Naive thymus-derived CD8-positive, alpha-beta T cell (primary cell): ENCODE measurements at regions not wholly inside any gene's neighbourhood (a gene's known extent, or its start where the extent isn't known, plus 50 kb on each side); places are given as distances from the start of the nearest gene placed in this dataset.

Experiments
- ATAC-seq, 2 donors: fragments of 150-1000 bp; cut with Tn5 transposase in 1 of 2; sonication (Bioruptor Pico), chemical (Tn5 transposase) in 1 of 2; 1 replicate in 1 of 2; 2 replicates in 1 of 2; pipeline ENCODE4 v1.10.0; 2021; ENCODE audit warnings: mild to moderate bottlenecking in 2 of 2, moderate library complexity in 2 of 2
- POLR2A ChIA-PET: fragments of 350-600 bp; sonication (Branson Sonifier 250); formaldehyde crosslinking; loops from one replicate; lab custom pipeline; 2021; ENCODE audit warnings: antibody characterized with exemption; lab: Charles Lee
- DNase-seq, 10 donors: peaks; one replicate each; pipeline versions ENCODE4 v3.0.0 to v3.0.0-alpha.2; 2020 to 2022
- H3K27ac Mint-ChIP-seq, 10 donors: one replicate each; pipeline ENCODE4 v1.8.0; 2020 to 2022; ENCODE audit warnings: mild to moderate bottlenecking in 10 of 10, mixed read lengths in 10 of 10, moderate library complexity in 4 of 10, inconsistent platforms in 1 of 10
- H3K27me3 Mint-ChIP-seq, 5 donors: one replicate each; pipeline ENCODE4 v1.8.0; 2021 to 2022; ENCODE audit warnings: mixed read lengths in 5 of 5
- H3K36me3 Mint-ChIP-seq, 3 donors: one replicate each; pipeline ENCODE4 v1.8.0; 2020 to 2022; ENCODE audit warnings: mixed read lengths in 3 of 3, mild to moderate bottlenecking in 2 of 3, inconsistent platforms in 1 of 3
- H3K4me1 Mint-ChIP-seq, 4 donors: one replicate each; pipeline ENCODE4 v1.8.0; 2021 to 2022; ENCODE audit warnings: mixed read lengths in 4 of 4
- H3K4me3 Mint-ChIP-seq, 10 donors: one replicate each; pipeline ENCODE4 v1.8.0; 2020 to 2022; ENCODE audit warnings: mild to moderate bottlenecking in 10 of 10, mixed read lengths in 10 of 10, moderate library complexity in 6 of 10, inconsistent platforms in 1 of 10
- H3K9me3 Mint-ChIP-seq, 9 donors: one replicate each; pipeline ENCODE4 v1.8.0; 2020 to 2022; ENCODE audit warnings: mixed read lengths in 9 of 9, mild to moderate bottlenecking in 3 of 9, inconsistent platforms in 1 of 9, moderate library complexity in 1 of 9

DNA sequence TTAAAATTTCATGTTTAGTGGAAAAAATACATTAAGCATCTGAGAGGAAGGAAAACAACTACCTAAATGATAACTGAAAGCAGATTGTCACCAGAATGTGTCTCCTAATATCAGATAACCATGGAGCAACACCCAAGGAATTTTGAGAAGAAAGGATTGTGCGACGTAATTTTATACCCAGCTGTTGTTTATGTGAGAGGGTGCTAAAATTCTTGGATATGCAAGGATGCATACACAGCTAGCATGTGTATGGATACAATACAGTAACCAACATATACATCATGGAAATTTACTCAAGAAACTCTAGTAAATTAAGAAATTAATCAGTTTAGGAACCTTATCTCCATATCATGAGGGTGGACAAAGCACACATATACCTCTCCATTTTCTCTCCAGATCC lies 290.9 kb downstream of the HS3ST3A1 start:
- peaks cover 0 to 5% (median 0%) of the 10 kb centered on the region in 3 donors for H3K36me3 Mint-ChIP-seq
- H3K4me1 Mint-ChIP-seq: no peaks in the 10 kb centered on the region
- POLR2A ChIA-PET: no interaction called here
- no peak overlapping the region for H3K4me3 Mint-ChIP-seq
- peaks cover 0 to 11% (median 0%) of the 10 kb centered on the region in 9 donors for H3K9me3 Mint-ChIP-seq
- H3K27me3 Mint-ChIP-seq: peaks cover 0 to 45% (median 7%) of the 10 kb centered on the region in 5 donors
- DNase-seq (no peak), ATAC-seq (no peak)
- H3K27ac Mint-ChIP-seq: no peak overlapping the region

DNA sequence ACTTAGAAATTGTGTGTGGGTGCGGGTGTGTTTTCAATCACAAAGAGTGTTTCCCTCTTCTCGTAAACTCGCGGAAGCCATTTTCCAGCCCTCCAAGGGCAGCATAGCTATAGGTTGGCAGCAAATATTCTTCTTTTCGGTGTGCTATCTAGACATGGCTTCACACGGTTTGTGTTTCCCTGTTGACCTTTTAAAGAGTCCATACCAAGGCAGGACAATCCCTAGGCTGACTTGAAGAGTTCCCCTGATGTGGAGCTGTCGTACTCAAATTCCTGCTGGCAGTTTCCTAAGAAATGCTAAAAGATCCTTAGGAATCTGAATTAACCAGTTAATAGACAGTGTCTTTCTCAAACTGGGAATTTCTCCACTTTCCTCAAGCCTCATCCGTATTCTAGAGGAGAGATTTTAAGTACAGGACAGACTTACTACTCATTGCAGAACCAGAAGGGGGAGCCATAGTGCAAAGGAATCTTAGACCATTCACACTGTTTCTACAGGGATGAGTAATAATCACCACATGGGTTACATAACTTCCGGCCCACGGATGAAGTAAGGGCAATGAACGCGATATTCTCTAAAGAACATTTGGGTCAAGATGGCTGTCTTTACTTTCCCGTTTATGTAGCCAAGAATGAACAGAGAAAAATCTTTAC lies 288.6 kb upstream of the ELAC2 start:
- Mint-ChIP-seq H3K4me1 (peaks cover 0 to 2% (median 0%) of the 10 kb centered on the region in 4 donors), H3K36me3 (peaks cover 0 to 5% (median 0%) of the 10 kb centered on the region in 3 donors), H3K27me3 (peaks cover 0 to 23% (median 6%) of the 10 kb centered on the region in 5 donors), H3K9me3 (peaks cover 0 to 11% (median 0%) of the 10 kb centered on the region in 9 donors), H3K27ac (peak overlapping the region in 1 of 10 donors; percentile 83), H3K4me3 (no peak overlapping the region)
- POLR2A ChIA-PET: no interaction called here
- DNase-seq (no peak), ATAC-seq (no peak)

DNA sequence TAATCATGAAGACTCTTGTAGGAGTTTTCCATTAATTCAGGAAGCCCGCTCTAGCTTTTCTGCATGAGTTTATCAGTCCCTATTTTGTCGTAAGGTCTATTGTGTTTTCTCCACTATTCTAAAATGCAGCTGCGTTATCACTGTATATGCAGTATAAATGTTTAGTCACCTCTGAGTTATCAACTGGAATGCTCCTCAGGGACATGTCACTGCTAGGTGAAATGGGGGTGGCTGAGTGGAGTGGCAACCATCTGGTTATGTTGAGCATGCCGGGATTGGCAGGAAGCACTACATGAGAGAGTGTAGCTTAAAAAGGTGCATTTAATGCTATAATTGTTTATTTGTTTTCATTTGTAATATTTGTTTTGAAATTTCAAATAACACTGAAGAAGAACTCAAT lies 285.2 kb upstream of the ELAC2 start:
- DNase-seq (no peak), ATAC-seq (no peak)
- POLR2A ChIA-PET: no interaction called here
- Mint-ChIP-seq H3K27me3 (peaks cover 0 to 8% (median 0%) of the 10 kb centered on the region in 5 donors), H3K9me3 (peaks cover 0 to 3% (median 0%) of the 10 kb centered on the region in 9 donors), H3K4me1 (peaks cover 0 to 2% (median 0%) of the 10 kb centered on the region in 4 donors), H3K36me3 (peaks cover 0 to 5% (median 0%) of the 10 kb centered on the region in 3 donors), H3K27ac (no peak overlapping the region), H3K4me3 (no peak overlapping the region)

DNA sequence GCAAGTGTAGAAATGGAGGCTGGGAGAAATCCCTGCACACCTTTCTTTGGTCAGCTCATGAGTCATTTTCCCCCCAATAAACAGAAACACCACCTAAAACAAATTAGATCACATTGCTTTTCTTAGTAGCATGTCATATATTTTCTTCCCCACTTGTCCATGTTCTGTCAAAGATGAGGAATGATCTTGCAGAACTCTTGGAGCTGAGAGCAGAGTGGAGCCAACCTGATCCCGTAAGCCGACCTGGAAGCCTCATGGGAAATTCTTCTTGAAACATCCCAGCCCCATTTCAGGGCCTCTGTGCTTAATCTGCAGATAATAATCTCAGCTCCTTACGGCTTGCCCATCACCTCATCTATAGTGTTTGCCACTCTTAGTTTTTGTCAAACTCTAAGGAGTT lies 284.6 kb upstream of the ELAC2 start:
- Mint-ChIP-seq H3K36me3 (peaks cover 0 to 5% (median 0%) of the 10 kb centered on the region in 3 donors), H3K4me1 (peaks cover 0 to 2% (median 0%) of the 10 kb centered on the region in 4 donors), H3K4me3 (no peak overlapping the region), H3K27me3 (peaks cover 0 to 8% (median 0%) of the 10 kb centered on the region in 5 donors), H3K9me3 (peaks cover 0 to 3% (median 0%) of the 10 kb centered on the region in 9 donors), H3K27ac (no peak overlapping the region)
- DNase-seq (no peak), ATAC-seq (no peak)
- POLR2A ChIA-PET: no interaction called here

DNA sequence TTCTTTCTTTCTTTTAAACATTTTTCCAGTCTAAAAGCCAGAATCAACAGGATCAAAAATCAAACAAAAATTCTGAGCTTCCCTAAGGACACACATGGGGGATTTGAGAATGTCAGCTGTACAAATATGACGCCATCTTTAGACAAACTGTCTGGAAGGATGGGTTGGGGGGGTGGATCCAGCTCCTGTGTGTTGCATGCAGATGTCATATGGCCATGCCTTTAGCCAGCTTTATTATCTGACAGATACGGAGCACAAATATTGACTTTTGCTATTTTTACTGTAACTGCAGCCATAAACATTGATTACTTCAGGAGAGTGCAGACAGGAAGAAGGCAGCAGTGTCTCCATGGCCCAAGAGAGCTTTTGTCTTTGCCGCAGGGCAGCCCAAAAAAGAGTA lies 279.4 kb upstream of the ELAC2 start:
- ATAC-seq (no peak), DNase-seq (no peak)
- Mint-ChIP-seq H3K27me3 (peaks cover 0 to 8% (median 0%) of the 10 kb centered on the region in 5 donors), H3K4me1 (no peaks in the 10 kb centered on the region), H3K27ac (no peak overlapping the region), H3K36me3 (no peaks in the 10 kb centered on the region), H3K9me3 (peaks cover 0 to 3% (median 0%) of the 10 kb centered on the region in 9 donors), H3K4me3 (no peak overlapping the region)
- POLR2A ChIA-PET: no interaction called here

DNA sequence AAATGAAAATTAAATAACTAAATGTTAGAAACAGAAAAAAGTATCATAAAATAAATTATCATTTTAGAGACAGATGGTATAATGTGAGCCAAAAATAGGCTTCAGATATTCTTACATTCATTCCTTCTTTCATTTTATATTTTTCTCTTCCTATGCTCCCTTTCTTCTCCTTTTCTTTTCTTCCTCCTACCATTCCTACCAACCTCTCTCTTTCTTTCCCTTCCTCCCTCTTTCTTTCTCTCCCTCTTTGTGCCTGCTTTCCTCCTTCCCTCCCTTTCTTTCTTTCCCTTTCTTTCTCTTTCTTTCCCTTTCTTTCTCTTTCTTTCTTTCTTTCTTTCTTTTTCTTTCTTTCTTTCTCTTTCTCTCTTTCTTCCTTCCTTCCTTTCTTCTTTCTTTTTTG lies 275.6 kb upstream of the ELAC2 start:
- no peaks in the 10 kb centered on the region for H3K4me1 Mint-ChIP-seq
- no peak for DNase-seq
- no peak for ATAC-seq
- H3K36me3 Mint-ChIP-seq: no peaks in the 10 kb centered on the region
- POLR2A ChIA-PET: no interaction called here
- no peaks in the 10 kb centered on the region for H3K9me3 Mint-ChIP-seq
- H3K27ac Mint-ChIP-seq: peak overlapping the region in 1 of 10 donors; percentile 8
- no peak overlapping the region for H3K4me3 Mint-ChIP-seq
- peaks cover 0 to 4% (median 0%) of the 10 kb centered on the region in 5 donors for H3K27me3 Mint-ChIP-seq

DNA sequence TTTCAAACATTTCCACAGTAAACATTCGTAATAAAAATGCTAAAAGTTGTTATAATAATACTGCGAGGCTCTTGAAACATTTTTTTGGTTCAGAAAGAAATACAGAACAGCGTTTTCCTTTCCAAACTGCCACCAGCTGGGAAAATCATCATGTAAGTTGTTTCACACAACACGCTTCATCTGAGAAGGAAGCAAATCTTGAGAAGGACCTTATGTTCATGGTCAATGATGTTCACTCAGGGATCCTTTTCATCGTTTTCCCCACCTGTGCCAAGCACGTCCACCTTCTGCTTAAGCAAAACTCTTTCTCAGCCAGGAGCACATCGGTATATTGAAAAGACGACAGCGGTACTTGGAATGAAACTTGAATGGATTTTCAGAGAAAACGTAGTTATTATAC lies 274.5 kb upstream of the ELAC2 start:
- POLR2A ChIA-PET: no interaction called here
- Mint-ChIP-seq H3K36me3 (no peaks in the 10 kb centered on the region), H3K4me1 (no peaks in the 10 kb centered on the region), H3K27me3 (peaks cover 0 to 7% (median 0%) of the 10 kb centered on the region in 5 donors), H3K4me3 (no peak overlapping the region), H3K9me3 (no peaks in the 10 kb centered on the region), H3K27ac (no peak overlapping the region)
- no peak for ATAC-seq
- no peak for DNase-seq

DNA sequence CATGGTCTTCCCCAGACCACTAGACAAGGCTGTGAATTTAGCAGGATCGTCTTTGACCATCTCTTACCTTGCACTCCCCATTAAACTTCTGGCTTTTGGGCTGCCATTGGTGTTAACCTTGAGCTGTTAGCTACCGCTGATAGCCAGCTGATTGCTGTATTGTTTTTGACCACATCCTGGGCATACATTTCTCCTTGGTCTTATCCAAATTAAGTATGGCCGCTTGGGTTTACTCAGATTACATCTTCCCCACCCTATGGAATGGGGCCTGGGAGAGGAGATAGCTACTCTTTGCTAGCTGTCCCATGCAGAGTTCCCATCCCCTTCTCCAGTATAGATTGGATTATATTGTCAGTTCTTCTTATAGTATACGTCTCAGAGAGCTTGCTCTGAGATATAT lies 270.4 kb upstream of the ELAC2 start:
- Mint-ChIP-seq H3K4me1 (no peaks in the 10 kb centered on the region), H3K27ac (no peak overlapping the region), H3K36me3 (no peaks in the 10 kb centered on the region), H3K27me3 (peaks cover 0 to 4% (median 0%) of the 10 kb centered on the region in 5 donors), H3K9me3 (no peaks in the 10 kb centered on the region), H3K4me3 (no peak overlapping the region)
- no peak for ATAC-seq
- POLR2A ChIA-PET: no interaction called here
- no peak for DNase-seq

DNA sequence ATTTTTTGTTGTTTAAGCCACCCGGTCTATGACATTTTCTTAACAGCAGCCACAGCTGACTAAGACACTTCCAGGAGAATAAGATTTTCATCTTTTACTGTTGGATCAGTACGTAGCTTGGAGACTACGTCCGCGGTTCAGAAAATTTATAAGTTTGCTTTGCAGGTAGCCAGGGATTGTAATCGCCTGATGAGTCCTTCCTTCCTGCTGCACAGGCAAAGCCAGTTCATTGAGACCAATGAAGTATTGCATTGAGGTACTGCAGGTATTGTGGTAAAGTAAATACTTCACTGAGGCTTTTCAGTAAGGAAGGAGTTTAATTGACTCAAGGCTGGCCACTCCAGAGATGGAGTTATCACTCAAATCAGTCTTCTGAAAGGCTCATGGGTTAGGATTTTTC lies 269.4 kb upstream of the ELAC2 start:
- H3K36me3 Mint-ChIP-seq: no peaks in the 10 kb centered on the region
- no peak overlapping the region for H3K4me3 Mint-ChIP-seq
- peaks cover 0 to 2% (median 0%) of the 10 kb centered on the region in 9 donors for H3K9me3 Mint-ChIP-seq
- no peak for DNase-seq
- H3K27ac Mint-ChIP-seq: no peak overlapping the region
- H3K4me1 Mint-ChIP-seq: no peaks in the 10 kb centered on the region
- ATAC-seq: no peak
- H3K27me3 Mint-ChIP-seq: peaks cover 0 to 4% (median 0%) of the 10 kb centered on the region in 5 donors
- POLR2A ChIA-PET: no interaction called here

DNA sequence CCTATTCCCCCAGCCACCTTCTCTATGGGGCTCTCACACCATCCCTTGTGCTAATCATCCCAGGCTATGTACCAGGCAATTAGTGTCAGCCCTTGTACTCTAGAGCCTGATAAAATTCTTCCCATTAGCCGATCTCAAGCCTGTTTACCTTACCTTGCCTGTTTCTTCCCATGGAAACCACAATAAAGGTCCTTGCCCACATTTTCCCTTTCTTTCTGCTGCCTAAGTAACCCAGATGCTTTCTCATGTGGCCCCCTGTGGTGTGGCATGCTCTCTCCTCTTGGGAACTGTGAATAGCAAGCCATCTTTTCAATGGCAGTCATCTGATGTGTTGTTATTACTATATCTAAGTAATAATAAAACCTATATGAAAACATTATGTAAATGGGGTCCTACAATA lies 265.8 kb upstream of the ELAC2 start:
- Mint-ChIP-seq H3K4me3 (no peak overlapping the region), H3K36me3 (no peaks in the 10 kb centered on the region), H3K9me3 (peaks cover 0 to 2% (median 0%) of the 10 kb centered on the region in 9 donors), H3K4me1 (no peaks in the 10 kb centered on the region), H3K27ac (no peak overlapping the region), H3K27me3 (peaks cover 0 to 4% (median 0%) of the 10 kb centered on the region in 5 donors)
- POLR2A ChIA-PET: no interaction called here
- ATAC-seq: no peak
- no peak for DNase-seq

DNA sequence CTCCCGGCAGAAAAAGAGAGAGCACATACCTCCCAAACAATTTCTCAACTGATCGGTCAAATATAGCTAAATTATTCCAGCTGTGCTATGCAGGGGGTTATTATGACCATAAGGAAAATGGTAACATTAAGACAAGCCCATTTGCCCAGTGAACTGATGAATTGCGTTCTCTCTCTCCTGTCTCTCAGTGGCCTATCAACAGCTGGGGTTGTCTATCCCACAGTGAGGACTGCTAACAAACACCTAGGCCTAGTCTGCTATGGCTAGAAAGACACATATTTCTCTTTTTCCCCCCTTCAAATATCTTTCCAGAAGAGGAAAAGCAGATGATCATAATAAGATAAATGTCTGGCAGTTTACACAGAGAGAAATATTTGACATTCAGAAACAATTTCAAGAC lies 263.8 kb upstream of the ELAC2 start:
- Mint-ChIP-seq H3K4me1 (no peaks in the 10 kb centered on the region), H3K27me3 (peaks cover 0 to 3% (median 1%) of the 10 kb centered on the region in 5 donors), H3K9me3 (peaks cover 0 to 2% (median 0%) of the 10 kb centered on the region in 9 donors), H3K4me3 (no peak overlapping the region), H3K36me3 (no peaks in the 10 kb centered on the region), H3K27ac (no peak overlapping the region)
- DNase-seq (no peak), ATAC-seq (no peak)
- POLR2A ChIA-PET: no interaction called here

DNA sequence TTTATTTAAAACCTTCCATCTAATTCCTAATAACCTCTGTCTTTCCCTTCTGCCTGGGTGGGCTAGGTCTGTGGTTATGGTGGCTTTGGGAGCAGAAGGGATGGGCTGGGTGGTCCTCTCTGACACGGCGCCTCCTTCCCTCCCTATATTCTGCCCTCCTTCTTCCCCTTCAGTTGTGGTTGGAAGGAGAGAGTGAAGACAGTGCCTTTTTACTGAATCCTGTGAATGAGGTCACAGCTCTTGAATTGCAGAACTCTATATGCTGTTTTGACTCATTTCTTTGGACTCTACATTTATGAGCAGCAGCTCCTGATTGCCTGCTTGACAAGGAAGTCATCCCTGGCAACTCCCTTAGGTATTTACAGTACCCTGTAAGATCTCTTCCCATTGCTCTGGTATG lies 256.0 kb upstream of the ELAC2 start:
- no peak overlapping the region for H3K4me3 Mint-ChIP-seq
- POLR2A ChIA-PET: no interaction called here
- DNase-seq (no peak), ATAC-seq (no peak)
- H3K27me3 Mint-ChIP-seq: peaks cover 0 to 15% (median 4%) of the 10 kb centered on the region in 5 donors
- peaks cover 0 to 4% (median 0%) of the 10 kb centered on the region in 9 donors for H3K9me3 Mint-ChIP-seq
- no peaks in the 10 kb centered on the region for H3K4me1 Mint-ChIP-seq
- H3K27ac Mint-ChIP-seq: no peak overlapping the region
- H3K36me3 Mint-ChIP-seq: no peaks in the 10 kb centered on the region

DNA sequence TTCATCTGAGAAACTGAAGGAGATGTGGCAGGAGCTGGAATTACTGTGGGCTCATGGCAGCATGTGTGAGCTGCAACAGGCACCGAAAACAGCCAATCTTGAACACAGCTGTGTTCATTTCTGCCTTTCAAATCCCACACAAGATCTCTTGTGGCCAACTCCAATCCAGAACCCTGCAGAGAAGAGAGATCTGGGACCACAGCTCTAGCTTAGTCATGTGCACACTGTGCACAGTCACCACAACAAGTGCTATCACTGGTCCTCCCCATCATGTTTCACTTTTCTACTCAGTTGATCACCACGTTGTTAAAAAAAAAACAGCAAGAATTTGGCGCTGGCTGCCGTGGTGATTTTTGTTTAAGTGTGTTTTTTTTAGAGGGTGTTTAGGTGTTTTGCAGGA lies 254.5 kb upstream of the ELAC2 start:
- H3K27ac Mint-ChIP-seq: no peak overlapping the region
- peaks cover 0 to 16% (median 2%) of the 10 kb centered on the region in 5 donors for H3K27me3 Mint-ChIP-seq
- no peak overlapping the region for H3K4me3 Mint-ChIP-seq
- DNase-seq: no peak
- no peaks in the 10 kb centered on the region for H3K4me1 Mint-ChIP-seq
- peaks cover 0 to 4% (median 0%) of the 10 kb centered on the region in 9 donors for H3K9me3 Mint-ChIP-seq
- H3K36me3 Mint-ChIP-seq: no peaks in the 10 kb centered on the region
- POLR2A ChIA-PET: no interaction called here
- no peak for ATAC-seq
